ENCODE measurements at regions not wholly inside any gene's neighbourhood (a gene's known extent, or its start where the extent isn't known, plus 50 kb on each side); places are given as distances from the start of the nearest gene placed in this dataset.

- H3K4me1 Mint-ChIP-seq = peaks cover 33% of the 10 kb centered on the region
- no peak overlapping the region for H3K27ac Mint-ChIP-seq
- ATAC-seq (no peak), DNase-seq (peak; percentile 59)
- peaks cover 22% of the 10 kb centered on the region for H3K27me3 Mint-ChIP-seq
- H3K9me3 Mint-ChIP-seq = no peaks in the 10 kb centered on the region
- no peak overlapping the region for H3K4me3 Mint-ChIP-seq
These were observed 57.1 kb upstream of the WSB1 start for GRCh38 chr17:27236717-27237315.

GRCh38 chr17:27237890-27238289, 56.0 kb upstream of the WSB1 start:
- Mint-ChIP-seq H3K9me3 (no peaks in the 10 kb centered on the region), H3K4me3 (no peak overlapping the region), H3K27me3 (peaks cover 32% of the 10 kb centered on the region), H3K27ac (peak overlapping the region in 1 of 2 donors; percentile 27), H3K4me1 (peaks cover 35% of the 10 kb centered on the region)
- ATAC-seq (no peak), DNase-seq (no peak)

- peak; percentile 81 for ATAC-seq
- H3K4me1 Mint-ChIP-seq = peaks cover 35% of the 10 kb centered on the region
These were observed 54.9 kb upstream of the WSB1 start for GRCh38 chr17:27239046-27239445.

GRCh38 chr17:27239584-27239983, 54.3 kb upstream of the WSB1 start:
- no peaks in the 10 kb centered on the region for H3K9me3 Mint-ChIP-seq
- H3K4me3 Mint-ChIP-seq = no peak overlapping the region
- no peak overlapping the region for H3K27ac Mint-ChIP-seq
- peaks cover 35% of the 10 kb centered on the region for H3K4me1 Mint-ChIP-seq
- H3K27me3 Mint-ChIP-seq = peaks cover 32% of the 10 kb centered on the region
- no peak for DNase-seq
- ATAC-seq = no peak

More at GRCh38 chr17:27239046-27239445, 54.9 kb upstream of the WSB1 start:
- Mint-ChIP-seq H3K4me3 (no peak overlapping the region), H3K9me3 (no peaks in the 10 kb centered on the region), H3K27ac (no peak overlapping the region), H3K27me3 (peaks cover 32% of the 10 kb centered on the region)
- DNase-seq = peak in 1 of 2 donors; percentile 35

DNA sequence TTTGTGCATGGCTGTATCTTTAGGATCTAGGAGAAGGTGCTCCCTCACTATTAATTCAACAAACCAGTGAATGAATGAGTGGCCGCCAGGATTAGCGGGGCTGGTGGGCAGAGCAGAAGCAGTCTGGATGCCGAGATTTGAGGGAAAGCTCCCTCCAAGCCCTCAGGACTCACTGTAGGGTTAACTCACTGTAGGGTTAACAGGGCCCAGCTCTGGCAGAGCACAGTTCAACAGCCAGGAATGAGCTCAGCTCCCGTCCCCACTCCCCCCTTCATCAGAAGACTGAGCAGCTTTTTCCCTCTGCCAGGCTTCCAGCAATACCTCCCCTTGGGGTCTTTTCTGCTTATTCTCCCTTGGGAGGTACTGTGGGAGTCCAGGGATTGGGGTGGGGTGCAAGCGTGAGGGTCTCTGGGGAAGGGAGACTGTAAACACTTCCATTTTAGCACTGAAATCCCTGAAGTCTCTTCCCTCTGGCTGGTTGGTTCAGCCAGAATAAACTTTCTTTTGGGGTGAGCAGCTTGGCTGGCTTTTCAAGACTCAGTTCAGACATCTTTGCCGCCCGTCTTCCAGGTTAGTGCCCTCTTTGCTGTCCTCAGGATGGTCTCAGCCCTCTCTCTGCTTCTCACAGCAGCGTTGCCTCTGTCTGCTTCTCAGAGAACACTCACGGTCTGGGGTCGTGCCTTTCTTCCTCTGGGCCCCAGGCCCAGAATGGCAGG, 53.7 kb upstream of the WSB1 start:
- H3K4me3 Mint-ChIP-seq = no peak overlapping the region
- no peaks in the 10 kb centered on the region for H3K9me3 Mint-ChIP-seq
- peaks cover 37% of the 10 kb centered on the region for H3K4me1 Mint-ChIP-seq
- ATAC-seq (no peak), DNase-seq (no peak)
- H3K27ac Mint-ChIP-seq = no peak overlapping the region
- H3K27me3 Mint-ChIP-seq = peaks cover 33% of the 10 kb centered on the region

GRCh38 chr17:27240802-27241155, 53.1 kb upstream of the WSB1 start:
- ATAC-seq (no peak), DNase-seq (no peak)
- Mint-ChIP-seq H3K4me1 (peaks cover 42% of the 10 kb centered on the region), H3K27ac (no peak overlapping the region), H3K9me3 (no peaks in the 10 kb centered on the region), H3K4me3 (no peak overlapping the region), H3K27me3 (peaks cover 33% of the 10 kb centered on the region)

DNA sequence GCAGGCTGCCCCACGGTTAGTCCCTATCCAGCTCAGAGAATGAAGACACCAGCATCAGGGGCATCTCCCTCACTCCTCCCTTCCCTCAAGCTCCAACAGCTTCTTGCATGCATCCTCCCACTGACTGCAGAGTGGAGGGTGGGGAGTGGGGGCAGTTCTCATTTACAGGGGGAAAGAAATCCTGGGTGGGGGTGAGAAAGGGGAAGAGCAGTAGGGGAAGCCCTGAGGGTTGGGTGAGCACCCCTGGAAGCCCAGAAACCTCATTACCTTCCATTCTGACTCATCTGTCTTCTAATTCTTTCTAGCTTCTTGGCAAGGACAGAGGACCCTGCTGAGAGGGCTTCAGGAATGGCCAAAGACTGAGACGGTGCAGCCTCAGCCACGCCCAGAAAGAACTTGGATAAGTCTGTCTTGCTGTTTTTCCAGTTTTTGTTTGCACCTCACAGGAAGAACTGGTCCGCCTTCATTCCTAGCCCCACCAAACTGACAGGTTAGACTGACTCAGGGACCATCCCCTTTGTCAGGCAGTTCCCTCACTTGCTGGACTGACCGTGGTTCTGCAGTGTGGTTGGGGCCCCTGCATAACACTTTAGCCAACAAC, 52.5 kb upstream of the WSB1 start:
- DNase-seq (peak in 1 of 2 donors; percentile 19), ATAC-seq (peak; percentile 68)
- Mint-ChIP-seq H3K27me3 (peaks cover 33% of the 10 kb centered on the region), H3K4me1 (peaks cover 43% of the 10 kb centered on the region), H3K4me3 (no peak overlapping the region), H3K27ac (no peak overlapping the region), H3K9me3 (no peaks in the 10 kb centered on the region)

DNA sequence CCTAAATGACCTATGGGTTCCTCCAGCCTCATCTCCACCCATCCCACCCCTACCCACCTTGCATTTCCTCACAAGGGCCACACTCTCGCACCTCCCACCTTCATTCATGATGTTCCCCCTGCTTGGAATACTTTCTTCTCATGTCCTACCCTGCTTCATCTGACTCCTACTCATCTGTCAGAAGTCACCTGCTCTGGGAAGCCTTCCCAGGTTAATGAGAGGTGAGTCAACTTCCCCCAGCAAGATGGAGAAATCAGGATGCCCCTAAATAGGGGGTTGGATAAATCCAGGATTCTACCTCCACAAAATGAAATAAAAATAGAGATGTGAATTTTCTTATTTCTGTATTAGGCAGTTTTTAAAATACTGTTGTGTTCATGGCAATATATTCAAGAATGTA, 51.0 kb upstream of the WSB1 start:
- peaks cover 33% of the 10 kb centered on the region for H3K27me3 Mint-ChIP-seq
- ATAC-seq = no peak
- no peak for DNase-seq
- no peak overlapping the region for H3K4me3 Mint-ChIP-seq
- H3K27ac Mint-ChIP-seq = peak overlapping the region in 1 of 2 donors; percentile 61
- peaks cover 43% of the 10 kb centered on the region for H3K4me1 Mint-ChIP-seq
- H3K9me3 Mint-ChIP-seq = no peaks in the 10 kb centered on the region

DNA sequence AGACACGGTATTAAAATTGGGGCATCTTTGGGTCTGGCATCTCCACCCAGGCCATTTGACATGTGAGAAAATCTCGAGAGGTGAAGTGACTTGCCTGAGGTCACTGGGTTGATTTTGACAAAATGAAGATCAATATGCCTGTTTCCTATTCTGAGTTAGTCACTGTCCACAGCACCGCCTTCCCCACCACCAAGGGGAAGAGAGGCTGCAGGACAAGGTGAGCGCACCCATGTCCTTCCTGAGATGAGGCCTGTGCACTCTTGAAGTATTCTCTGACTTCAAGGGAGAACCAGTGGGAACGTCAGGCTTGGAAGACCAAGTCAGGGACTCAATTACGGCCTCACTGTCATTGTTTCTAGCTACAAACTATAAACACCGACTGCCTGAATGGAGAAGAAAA, 49.9 kb upstream of the WSB1 start:
- H3K9me3 Mint-ChIP-seq = no peaks in the 10 kb centered on the region
- no peak overlapping the region for H3K4me3 Mint-ChIP-seq
- DNase-seq = no peak
- H3K27ac Mint-ChIP-seq = no peak overlapping the region
- ATAC-seq = no peak
- peaks cover 33% of the 10 kb centered on the region for H3K4me1 Mint-ChIP-seq
- H3K27me3 Mint-ChIP-seq = peaks cover 35% of the 10 kb centered on the region

All from stimulated activated naive CD8-positive, alpha-beta T cell treated with anti-CD3 and anti-CD28 coated beads, Interleukin-15, amount 100 ng/mL, for 72 hours (primary cell).